ENCODE measurements at regions not wholly inside any gene's neighbourhood (a gene's known extent, or its start where the extent isn't known, plus 50 kb on each side); places are given as distances from the start of the nearest gene placed in this dataset.

DNA sequence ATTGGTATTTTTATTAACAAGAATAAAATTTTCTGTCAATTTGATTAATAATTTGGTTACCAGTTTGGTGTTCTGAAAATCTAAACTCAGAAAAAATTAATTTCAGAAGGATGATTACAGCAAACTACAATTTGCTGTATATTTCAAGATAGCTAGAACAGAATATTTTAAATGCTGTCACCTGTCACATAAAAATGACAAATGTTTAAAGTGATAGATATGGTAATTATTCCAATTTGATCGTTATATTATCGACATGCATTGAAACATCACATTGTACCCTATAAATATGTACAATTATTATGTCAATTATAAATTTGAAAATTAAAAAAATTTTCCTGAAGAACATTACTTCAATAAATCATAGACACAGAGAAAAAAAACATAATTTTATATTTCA, 56.9 kb upstream of the SLITRK5 start:
- TF ChIP-seq POLR2AphosphoS5 (IDR thresholded peaks at IDR 0.05; ENCODE audit: borderline replicate concordance, low read depth, low read length) (no peak), EZH2 (IDR thresholded peaks at IDR 0.05) (no peak), FOXP2 (optimal IDR thresholded peaks at IDR 0.05; ENCODE audit: control extremely low read depth, extremely low read length, insufficient read depth) (no peak)

Data from SK-N-MC (cell line).